BE2C (cell line): ENCODE measurements at regions not wholly inside any gene's neighbourhood (a gene's known extent, or its start where the extent isn't known, plus 50 kb on each side); places are given as distances from the start of the nearest gene placed in this dataset.

Source experiments
- DNase-seq: peaks from one replicate; pipeline ENCODE4 v3.0.0-alpha.2; 2020
- H3K27me3 ChIP-seq: fragments of 250-450 bp; sonication (Bioruptor Pico); 2 replicates; pipeline ENCODE4 v1.5.1; 2020; ENCODE audit warnings: mild to moderate bottlenecking
- H3K36me3 ChIP-seq: fragments of 250-450 bp; sonication (Bioruptor Pico); 2 replicates; pipeline ENCODE4 v1.5.1; 2020; ENCODE audit warnings: mild to moderate bottlenecking
- H3K4me1 ChIP-seq: fragments of 250-450 bp; sonication (Bioruptor Pico); 2 replicates; pipeline ENCODE4 v1.5.1; 2020
- H3K4me3 ChIP-seq: 2 replicates; pipeline ENCODE4 v1.5.1; 2011; ENCODE audit warnings: low read depth, low read length
- H3K9me3 ChIP-seq: fragments of 250-450 bp; sonication (Bioruptor Pico); 2 replicates; pipeline ENCODE4 v1.5.1; 2020
- TF ChIP-seq, protein P1 (sequence below): IDR thresholded peaks from 2 replicates; pipeline ENCODE4 v1.5.1; 2012; ENCODE audit warnings: mild to moderate bottlenecking, low read depth, low read length

GRCh38 chr17:77428020-77428748 lies 287.4 kb downstream of the SEC14L1 start:
- H3K36me3 ChIP-seq: peaks cover 7% of the 10 kb centered on the region; the same call in 1 of the 2 replicates
- H3K4me1 ChIP-seq: peaks cover 65% of the 10 kb centered on the region
- TF ChIP-seq, protein P1, sequence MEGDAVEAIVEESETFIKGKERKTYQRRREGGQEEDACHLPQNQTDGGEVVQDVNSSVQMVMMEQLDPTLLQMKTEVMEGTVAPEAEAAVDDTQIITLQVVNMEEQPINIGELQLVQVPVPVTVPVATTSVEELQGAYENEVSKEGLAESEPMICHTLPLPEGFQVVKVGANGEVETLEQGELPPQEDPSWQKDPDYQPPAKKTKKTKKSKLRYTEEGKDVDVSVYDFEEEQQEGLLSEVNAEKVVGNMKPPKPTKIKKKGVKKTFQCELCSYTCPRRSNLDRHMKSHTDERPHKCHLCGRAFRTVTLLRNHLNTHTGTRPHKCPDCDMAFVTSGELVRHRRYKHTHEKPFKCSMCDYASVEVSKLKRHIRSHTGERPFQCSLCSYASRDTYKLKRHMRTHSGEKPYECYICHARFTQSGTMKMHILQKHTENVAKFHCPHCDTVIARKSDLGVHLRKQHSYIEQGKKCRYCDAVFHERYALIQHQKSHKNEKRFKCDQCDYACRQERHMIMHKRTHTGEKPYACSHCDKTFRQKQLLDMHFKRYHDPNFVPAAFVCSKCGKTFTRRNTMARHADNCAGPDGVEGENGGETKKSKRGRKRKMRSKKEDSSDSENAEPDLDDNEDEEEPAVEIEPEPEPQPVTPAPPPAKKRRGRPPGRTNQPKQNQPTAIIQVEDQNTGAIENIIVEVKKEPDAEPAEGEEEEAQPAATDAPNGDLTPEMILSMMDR: no peak
- H3K4me3 ChIP-seq: no peak overlapping the region
- H3K27me3 ChIP-seq: no peaks in the 10 kb centered on the region
- no peak for DNase-seq
- no peaks in the 10 kb centered on the region for H3K9me3 ChIP-seq

- H3K4me1 ChIP-seq: peaks cover 67% of the 10 kb centered on the region
- no peak for DNase-seq
- TF ChIP-seq, protein P1: no peak
- H3K9me3 ChIP-seq: no peaks in the 10 kb centered on the region
- H3K4me3 ChIP-seq: no peak overlapping the region
- H3K27me3 ChIP-seq: no peaks in the 10 kb centered on the region
- peaks cover 5% of the 10 kb centered on the region; the same call in 1 of the 2 replicates for H3K36me3 ChIP-seq
Observed at GRCh38 chr17:77428749-77429368, 288.1 kb downstream of the SEC14L1 start.

GRCh38 chr17:77429369-77429968 lies 288.7 kb downstream of the SEC14L1 start:
- DNase-seq: no peak
- peaks cover 69% of the 10 kb centered on the region for H3K4me1 ChIP-seq
- no peak overlapping the region for H3K4me3 ChIP-seq
- TF ChIP-seq, protein P1: no peak
- no peaks in the 10 kb centered on the region for H3K36me3 ChIP-seq
- no peaks in the 10 kb centered on the region for H3K9me3 ChIP-seq
- H3K27me3 ChIP-seq: no peaks in the 10 kb centered on the region

DNA sequence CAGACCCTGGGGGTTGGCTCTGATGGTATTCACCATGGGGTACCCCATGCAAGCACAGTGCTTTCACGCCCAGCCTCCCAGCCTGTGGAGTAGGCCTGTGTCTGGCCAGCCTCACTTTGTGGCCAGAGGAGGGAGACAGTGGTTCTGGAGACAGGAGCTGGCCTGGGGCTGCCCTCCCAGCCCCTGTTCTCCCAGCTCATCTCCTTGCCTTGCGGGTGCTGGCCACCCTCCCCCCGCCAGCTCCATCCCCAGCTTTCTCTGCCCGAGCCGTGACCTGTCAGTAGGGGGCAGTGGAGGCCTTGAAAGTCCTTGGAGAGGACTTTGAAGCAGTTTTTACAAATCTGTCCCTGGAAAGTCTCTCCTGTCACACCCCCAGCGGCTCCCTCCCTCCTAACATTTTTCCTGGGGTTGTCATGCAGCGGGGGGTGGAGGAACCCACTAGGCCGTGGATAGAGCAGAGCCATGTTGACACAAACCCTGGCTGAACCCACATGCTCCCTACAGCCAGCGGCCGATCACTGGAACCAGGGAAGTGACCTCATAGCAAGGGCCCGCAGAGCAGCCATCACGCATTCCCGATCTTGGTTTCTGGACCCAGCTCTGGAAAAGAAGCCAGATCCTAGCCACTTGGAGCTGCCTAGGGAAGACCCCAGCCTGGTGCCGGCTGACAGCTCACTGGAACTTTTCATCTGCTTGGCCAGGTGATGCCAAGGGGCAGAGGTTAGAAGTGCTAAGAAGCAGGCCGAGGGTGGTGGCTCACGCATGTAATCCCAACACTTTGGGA lies 289.4 kb downstream of the SEC14L1 start:
- peak; percentile 97 for DNase-seq
- no peaks in the 10 kb centered on the region for H3K27me3 ChIP-seq

GRCh38 chr17:77432034-77432661 lies 291.4 kb downstream of the SEC14L1 start:
- TF ChIP-seq, protein P1: no peak
- no peak for DNase-seq
- Histone ChIP-seq H3K9me3 (no peaks in the 10 kb centered on the region), H3K36me3 (no peaks in the 10 kb centered on the region; the same call in 1 of the 2 replicates), H3K4me3 (no peak overlapping the region), H3K27me3 (no peaks in the 10 kb centered on the region), H3K4me1 (peaks cover 68% of the 10 kb centered on the region)

More for the DNA sequence above, 289.4 kb downstream of the SEC14L1 start:
- TF ChIP-seq, protein P1: peak; percentile 86
- Histone ChIP-seq H3K4me3 (no peak overlapping the region), H3K36me3 (no peaks in the 10 kb centered on the region), H3K4me1 (peaks cover 72% of the 10 kb centered on the region), H3K9me3 (no peaks in the 10 kb centered on the region)
